NOMO-1 treated with DMSO at 0.1 percent for 48 hours (cell line): ENCODE measurements at regions not wholly inside any gene's neighbourhood (a gene's known extent, or its start where the extent isn't known, plus 50 kb on each side); places are given as distances from the start of the nearest gene placed in this dataset.
A peak's percentile ranks its signal among the peaks of the same experiment; 100 is the strongest.

Source experiments
- DNase-seq: peaks from one replicate; lab custom pipeline; 2025; ENCODE audit not compliant: unreplicated experiment; lab: John Stamatoyannopoulos, UW

- DNase-seq = no peak
Observed at GRCh38 chr4:10207116-10207515, 90.5 kb upstream of the WDR1 start.

DNA sequence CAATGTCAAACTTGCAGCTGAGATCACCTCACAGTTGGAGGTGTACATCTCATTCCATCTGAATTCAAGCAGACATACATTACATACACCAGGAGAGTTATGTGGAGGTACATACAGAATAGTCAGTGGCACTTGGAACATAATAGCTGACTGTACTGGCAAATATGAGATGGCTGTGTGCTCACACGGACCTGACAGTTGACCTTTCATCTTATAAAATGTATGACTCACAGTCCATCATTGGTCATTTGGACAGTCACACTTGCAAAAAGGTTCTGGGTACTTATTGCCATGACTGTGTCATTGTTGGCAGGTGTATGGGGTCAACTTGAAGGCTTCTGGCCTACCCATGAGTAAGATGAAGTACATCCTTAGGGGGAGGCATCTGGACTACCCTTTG, 88.6 kb upstream of the WDR1 start:
- DNase-seq = no peak

- DNase-seq = no peak
Observed at GRCh38 chr4:10204401-10205058, 87.9 kb upstream of the WDR1 start.

DNA sequence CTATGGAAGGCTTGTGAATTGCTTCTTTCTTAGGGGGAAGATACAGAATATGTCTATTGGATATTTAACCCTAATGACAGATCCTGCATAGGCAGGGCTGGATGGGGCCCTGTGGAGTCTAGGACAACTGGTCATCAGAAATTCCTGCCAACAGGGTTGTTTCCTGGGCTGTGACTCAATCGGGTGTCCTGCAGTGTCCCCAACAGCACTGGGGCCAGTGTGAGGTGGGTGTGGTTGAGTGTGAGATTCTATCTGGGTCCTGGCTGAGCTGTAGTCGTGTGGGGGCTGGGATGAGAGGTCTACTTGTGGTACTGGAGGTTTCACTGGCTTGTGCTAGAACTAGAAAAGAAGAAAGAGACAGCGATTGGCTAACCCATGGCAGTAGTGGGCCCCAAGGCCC, 87.3 kb upstream of the WDR1 start:
- no peak for DNase-seq

GRCh38 chr4:10201381-10202223, 85.0 kb upstream of the WDR1 start:
- DNase-seq = no peak

DNA sequence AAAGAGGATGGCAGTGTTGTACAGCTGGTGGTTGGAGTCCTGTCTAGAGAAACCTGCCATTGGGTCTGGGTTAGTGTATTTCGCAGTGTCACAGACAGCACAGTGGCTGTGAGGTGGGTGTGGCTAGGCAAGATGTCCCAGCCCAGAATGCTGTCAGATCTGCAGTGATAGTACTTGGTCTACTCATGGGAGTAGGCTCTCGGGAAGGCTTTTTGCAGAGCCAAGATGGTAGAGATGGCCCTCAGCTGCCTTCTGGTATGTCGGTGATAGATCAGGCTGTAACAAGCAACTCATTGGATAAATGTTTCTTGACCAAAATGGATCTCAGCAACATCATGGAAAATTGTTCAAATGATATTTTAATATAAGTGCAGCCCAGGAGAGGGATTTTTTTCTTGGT, 84.3 kb upstream of the WDR1 start:
- no peak for DNase-seq

GRCh38 chr4:10198365-10198764, 81.8 kb upstream of the WDR1 start:
- no peak for DNase-seq

- no peak for DNase-seq
Observed at GRCh38 chr4:10197952-10198351, 81.4 kb upstream of the WDR1 start.

DNA sequence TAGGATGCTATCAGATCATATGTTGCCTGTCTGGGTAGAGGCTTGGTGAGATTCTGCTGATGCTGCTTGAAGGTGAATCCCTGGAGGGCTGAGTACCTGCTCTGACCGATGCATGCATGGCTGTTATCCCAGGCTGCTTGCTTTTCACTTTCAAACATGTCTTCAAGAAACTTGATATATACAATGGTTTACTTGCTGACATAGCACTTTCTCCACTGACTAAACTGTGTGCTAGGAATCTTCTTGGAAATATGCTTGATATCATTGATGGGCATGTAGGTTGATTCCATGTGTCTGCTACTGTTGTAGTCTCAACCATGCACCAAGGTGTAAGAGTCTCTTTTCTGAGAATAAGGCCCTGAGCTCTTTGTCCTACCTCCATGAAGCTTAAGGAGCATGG, 79.6 kb upstream of the WDR1 start:
- no peak for DNase-seq

DNA sequence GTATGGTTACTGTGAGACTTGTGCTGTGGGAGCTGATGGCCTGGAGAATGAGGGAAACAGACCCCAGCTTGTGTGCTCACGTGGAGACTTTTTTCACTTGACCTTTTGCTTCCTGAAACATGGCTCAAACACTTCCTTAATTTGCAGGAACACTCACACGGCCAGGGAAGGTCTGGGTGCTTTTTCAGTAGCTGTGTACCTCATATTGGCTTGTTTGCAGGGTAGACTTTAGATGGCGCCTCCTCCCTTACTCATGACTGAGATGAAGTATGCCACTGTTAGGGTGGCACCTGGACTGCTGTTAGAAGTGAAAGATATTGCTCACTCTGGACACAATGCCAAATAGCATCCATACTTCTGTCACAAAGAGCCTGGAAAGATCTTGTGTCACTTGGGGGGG, 75.7 kb upstream of the WDR1 start:
- peak; percentile 1 for DNase-seq

GRCh38 chr4:10188400-10189004, 71.9 kb upstream of the WDR1 start:
- DNase-seq = no peak

DNA sequence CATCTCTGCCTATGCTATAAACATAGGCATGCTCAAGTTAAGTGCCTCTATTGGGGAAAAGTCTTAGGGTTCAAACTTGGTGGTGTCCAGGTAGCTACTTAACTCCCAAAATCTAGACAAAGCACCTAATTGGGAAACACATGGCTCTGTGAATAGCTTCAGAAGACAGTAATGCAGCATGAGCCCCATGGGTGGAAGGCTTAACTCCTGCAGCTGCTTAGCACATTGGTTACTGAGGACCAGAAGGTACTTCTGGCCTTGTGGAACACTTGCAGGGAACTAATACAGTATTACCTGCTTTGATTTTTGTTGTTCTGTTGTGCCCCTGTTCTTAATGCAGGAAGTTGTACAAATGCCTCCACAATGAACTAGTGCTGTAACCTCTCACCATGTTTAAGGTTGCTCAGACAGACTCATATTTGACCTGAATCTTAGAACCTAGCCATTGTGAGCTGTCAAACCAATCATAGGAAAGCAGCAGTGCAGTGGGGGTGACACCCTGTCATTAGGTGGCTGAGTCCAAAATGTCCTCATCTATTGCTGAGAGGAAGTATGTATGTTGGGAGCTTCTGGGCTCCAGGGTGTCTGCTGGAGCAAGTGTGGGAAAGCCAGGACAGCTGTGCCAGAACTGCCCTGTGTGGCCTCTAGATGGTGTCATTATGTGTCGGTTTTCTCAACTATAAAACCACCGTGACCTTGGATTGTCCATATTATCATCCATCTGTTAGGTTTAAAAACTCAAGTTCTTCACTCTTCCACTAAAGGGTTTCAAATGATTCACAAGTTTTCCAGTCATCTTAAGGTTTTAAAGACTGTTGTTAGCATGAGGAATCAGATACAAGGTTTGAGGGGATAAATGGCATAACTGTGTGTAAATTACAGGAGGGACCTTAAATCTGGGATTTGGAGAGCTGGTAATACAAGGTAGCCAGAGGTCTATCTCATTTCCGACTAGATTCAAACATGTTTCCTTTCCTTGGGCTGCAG, 69.9 kb upstream of the WDR1 start:
- no peak for DNase-seq

- DNase-seq = no peak
Observed at GRCh38 chr4:10185518-10186227, 69.1 kb upstream of the WDR1 start.

DNA sequence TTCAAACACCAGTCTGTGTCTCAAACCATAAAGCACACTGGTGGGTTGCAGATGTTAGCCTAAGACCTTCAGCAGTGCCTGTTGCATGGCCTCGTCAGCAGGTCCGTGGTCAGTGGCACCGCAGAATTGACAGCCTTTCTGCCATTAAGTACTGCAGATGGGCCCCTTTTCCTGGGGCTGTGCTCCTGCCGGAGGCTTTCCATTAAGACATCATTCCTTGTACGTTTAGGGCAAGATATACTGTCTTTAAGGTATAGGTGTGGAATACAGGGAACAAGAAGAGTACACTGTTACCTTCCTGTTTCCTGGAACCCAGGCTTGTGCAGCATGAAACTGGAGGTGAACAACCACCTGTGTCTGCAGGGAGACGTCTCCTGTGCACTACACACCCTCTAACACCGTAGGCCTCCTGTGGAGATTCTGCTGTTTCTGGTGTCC, 67.9 kb upstream of the WDR1 start:
- DNase-seq = no peak

DNA sequence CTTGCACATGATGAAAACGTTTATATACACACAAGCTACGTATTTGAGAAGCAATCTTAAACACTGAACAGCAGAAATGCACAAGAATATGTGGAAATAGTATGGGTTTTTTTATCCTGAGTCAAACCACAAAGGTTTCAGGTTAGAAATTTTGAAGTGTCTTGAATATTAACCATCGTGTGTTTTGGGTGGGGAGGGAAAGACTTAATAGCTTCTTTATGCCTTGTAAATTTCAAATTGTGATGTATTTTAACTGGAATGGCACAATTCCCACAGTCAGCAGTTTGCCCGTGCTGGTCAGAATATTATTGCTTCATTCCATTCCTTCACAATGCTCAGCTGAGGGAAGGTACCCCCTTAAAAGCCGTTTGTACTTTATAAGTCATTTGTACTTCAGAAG, 67.4 kb upstream of the WDR1 start:
- peak; percentile 56 for DNase-seq

DNA sequence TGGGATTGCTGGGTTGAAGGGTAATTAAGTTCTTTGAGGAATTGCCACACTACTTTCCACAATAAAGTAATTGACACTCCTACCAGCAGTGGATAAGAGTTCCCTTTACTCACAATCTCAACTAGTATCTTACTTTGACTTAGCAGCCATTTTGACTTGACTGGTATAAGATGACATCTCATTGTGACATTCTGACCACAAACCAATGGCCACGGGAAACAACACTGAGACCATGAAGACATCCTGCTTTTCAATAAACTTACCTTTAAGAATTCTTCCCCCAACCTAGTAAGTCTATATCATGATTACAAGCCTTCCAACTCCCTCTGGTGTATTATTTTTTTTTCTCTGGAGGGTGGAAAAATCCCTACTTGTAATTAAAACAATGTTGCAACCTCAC, 66.9 kb upstream of the WDR1 start:
- peak; percentile 68 for DNase-seq

GRCh38 chr4:10182446-10183424, 66.1 kb upstream of the WDR1 start:
- no peak for DNase-seq

- no peak for DNase-seq
Observed at GRCh38 chr4:10181745-10182445, 65.3 kb upstream of the WDR1 start.
